Cardiac fibroblast (primary cell): ENCODE measurements at regions not wholly inside any gene's neighbourhood (a gene's known extent, or its start where the extent isn't known, plus 50 kb on each side); places are given as distances from the start of the nearest gene placed in this dataset.
"Not testable (repeated sequence)": the region's sequence is repeated elsewhere in the genome, so short reads cannot be mapped to it uniquely, and the experiment has no call there.

Experiments
- DNase-seq, 2 donors: peaks; one replicate each; pipeline versions ENCODE4 v3.0.0 to v3.0.0-alpha.2; 2010; ENCODE audit warnings: low read depth in 2 of 2
- H3K4me3 ChIP-seq, 2 donors: replicated peaks in 1 of 2; 1 replicate in 1 of 2; 2 replicates in 1 of 2; pipeline ENCODE4 v1.5.1; 2011; ENCODE audit warnings: low read depth in 2 of 2, low read length in 2 of 2, mild to moderate bottlenecking in 2 of 2, moderate library complexity in 1 of 2
- CTCF ChIP-seq: IDR thresholded peaks from one replicate; pipeline ENCODE4 v1.5.1; 2011; ENCODE audit warnings: low read depth, mild to moderate bottlenecking, low read length, inconsistent platforms

- H3K4me3 ChIP-seq, result no peak overlapping the region
- DNase-seq, result no peak
- no peak for TF ChIP-seq CTCF
Observed at GRCh38 chr5:124981901-124982300, 235.5 kb upstream of the ZNF608 start.

DNA sequence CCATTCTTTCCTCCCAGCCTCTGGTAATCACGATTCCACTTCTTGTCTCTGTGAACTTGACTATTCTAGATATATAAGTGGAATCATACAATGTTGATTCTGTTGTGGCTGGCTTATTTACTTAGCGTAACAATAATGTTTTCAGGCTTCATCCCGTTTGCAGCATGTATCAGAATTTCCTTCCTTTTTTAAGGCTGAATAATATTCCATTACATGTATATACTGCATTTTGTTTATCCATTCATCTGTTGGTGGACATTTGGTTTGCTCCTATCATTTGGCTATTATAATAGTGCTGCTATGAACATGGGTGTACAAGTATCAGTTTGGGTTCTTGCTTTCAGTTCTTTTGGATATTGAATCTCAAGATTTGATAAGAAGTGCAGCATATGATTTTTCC is 239.7 kb upstream of the ZNF608 start:
- DNase-seq, result no peak

DNA sequence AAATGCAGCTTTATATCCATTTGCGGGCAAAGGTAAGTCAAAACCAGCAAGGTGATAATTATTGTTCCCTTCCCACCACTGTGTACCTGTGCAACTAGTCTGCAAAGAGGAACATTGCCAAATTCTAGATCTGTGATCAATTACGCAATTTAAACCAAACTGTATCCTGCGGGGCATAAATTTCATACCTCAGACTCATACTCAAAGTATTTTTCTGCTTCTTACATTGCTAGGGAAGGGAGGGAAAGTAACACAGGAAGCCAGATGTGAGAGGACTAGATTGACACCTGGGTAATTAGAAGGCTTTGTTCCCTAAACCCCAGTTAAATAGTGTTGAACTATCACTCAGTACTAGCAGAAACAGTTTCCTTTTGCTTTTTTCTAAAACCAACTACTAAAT is 240.2 kb upstream of the ZNF608 start:
- DNase-seq, result peak in 1 of 2 donors; percentile 19
- no peak for TF ChIP-seq CTCF
- no peak overlapping the region for H3K4me3 ChIP-seq

More for the DNA sequence above, 239.7 kb upstream of the ZNF608 start:
- no peak overlapping the region for H3K4me3 ChIP-seq
- TF ChIP-seq CTCF, result no peak

DNA sequence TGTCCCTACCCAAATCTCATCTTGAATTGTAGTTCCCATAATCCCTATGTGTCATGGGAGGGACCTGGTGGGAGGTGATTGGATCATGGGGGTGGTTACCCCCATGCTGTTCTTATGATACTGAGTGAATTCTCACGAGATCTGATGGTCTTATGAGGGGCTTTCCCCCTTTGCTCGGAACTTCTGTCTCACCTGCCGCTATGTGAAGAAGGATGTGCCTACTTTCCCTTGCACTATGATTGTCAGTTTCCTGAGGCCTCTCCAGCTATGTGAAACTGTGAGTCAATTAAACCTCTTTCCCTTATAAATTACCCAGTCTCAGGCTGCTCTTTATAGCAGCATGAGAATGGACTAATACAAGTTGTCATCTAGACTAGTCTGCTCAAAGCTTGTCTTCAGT is 241.3 kb upstream of the ZNF608 start:
- not testable (repeated sequence) for H3K4me3 ChIP-seq, DNase-seq

GRCh38 chr5:124990723-124991122 is 244.3 kb upstream of the ZNF608 start:
- H3K4me3 ChIP-seq, result no peak overlapping the region
- no peak for DNase-seq
- TF ChIP-seq CTCF, result no peak

GRCh38 chr5:124995421-124995820 is 249.0 kb upstream of the ZNF608 start:
- peak; percentile 69 to 90 for DNase-seq
- TF ChIP-seq CTCF, result no peak
- no peak overlapping the region for H3K4me3 ChIP-seq

GRCh38 chr5:124996023-124996763 is 249.8 kb upstream of the ZNF608 start:
- peak in 1 of 2 donors; percentile 63 for DNase-seq
- no peak for TF ChIP-seq CTCF
- no peak overlapping the region for H3K4me3 ChIP-seq
